Epithelial cell of esophagus (primary cell): ENCODE measurements at regions not wholly inside any gene's neighbourhood (a gene's known extent, or its start where the extent isn't known, plus 50 kb on each side); places are given as distances from the start of the nearest gene placed in this dataset.

Experiments used
- DNase-seq: peaks from one replicate; pipeline ENCODE4 v3.0.0; 2010; ENCODE audit warnings: low read depth
- H3K4me3 ChIP-seq: 2 replicates; pipeline ENCODE4 v1.5.1; 2011; ENCODE audit warnings: mild to moderate bottlenecking, low read length, control low read depth
- CTCF ChIP-seq: IDR thresholded peaks from 2 replicates; pipeline ENCODE4 v1.5.1; 2011; ENCODE audit warnings: low read depth, mild to moderate bottlenecking, low read length, control low read depth, inconsistent platforms; ENCODE audit not compliant: insufficient read depth; ENCODE audit errors: missing control alignments

- H3K4me3 ChIP-seq = no peak overlapping the region
- TF ChIP-seq CTCF = no peak
- DNase-seq = no peak
Observed at GRCh38 chr11:112826788-112827187, 134.4 kb upstream of the NCAM1 start.

- H3K4me3 ChIP-seq = no peak overlapping the region
- no peak for TF ChIP-seq CTCF
Observed at GRCh38 chr11:112828421-112828820, 132.8 kb upstream of the NCAM1 start.

GRCh38 chr11:112829971-112830654, 131.1 kb upstream of the NCAM1 start:
- DNase-seq = no peak
- no peak for TF ChIP-seq CTCF
- no peak overlapping the region for H3K4me3 ChIP-seq

More at GRCh38 chr11:112828421-112828820, 132.8 kb upstream of the NCAM1 start:
- no peak for DNase-seq

GRCh38 chr11:112831041-112831440, 130.2 kb upstream of the NCAM1 start:
- H3K4me3 ChIP-seq = no peak overlapping the region
- no peak for DNase-seq
- TF ChIP-seq CTCF = no peak

GRCh38 chr11:112831969-112832766, 129.1 kb upstream of the NCAM1 start:
- H3K4me3 ChIP-seq = no peak overlapping the region
- DNase-seq = peak; percentile 62
- no peak for TF ChIP-seq CTCF

- no peak for TF ChIP-seq CTCF
- no peak overlapping the region for H3K4me3 ChIP-seq
- no peak for DNase-seq
Observed at GRCh38 chr11:112834277-112834755, 126.9 kb upstream of the NCAM1 start.
